GM18909 (cell line): ENCODE measurements at regions not wholly inside any gene's neighbourhood (a gene's known extent, or its start where the extent isn't known, plus 50 kb on each side); places are given as distances from the start of the nearest gene placed in this dataset.

ENCODE experiments used
- ATAC-seq: cut with Tn5 transposase; IDR thresholded peaks from one replicate; pipeline ENCODE4 v1.9.1; 2021; ENCODE audit warnings: mild to moderate bottlenecking; ENCODE audit not compliant: unreplicated experiment, poor library complexity

- ATAC-seq = no peak
These were observed 77.5 kb downstream of the RPLP1 start for GRCh38 chr15:69529961-69530633.

- no peak for ATAC-seq
These were observed 78.5 kb downstream of the RPLP1 start for GRCh38 chr15:69530991-69531664.

GRCh38 chr15:69531665-69532027 is 79.0 kb downstream of the RPLP1 start:
- no peak for ATAC-seq

GRCh38 chr15:69532066-69532465 is 79.4 kb downstream of the RPLP1 start:
- no peak for ATAC-seq

- no peak for ATAC-seq
These were observed 80.2 kb downstream of the RPLP1 start for GRCh38 chr15:69532856-69533255.

- ATAC-seq = no peak
These were observed 80.9 kb downstream of the RPLP1 start for GRCh38 chr15:69533522-69533921.

DNA sequence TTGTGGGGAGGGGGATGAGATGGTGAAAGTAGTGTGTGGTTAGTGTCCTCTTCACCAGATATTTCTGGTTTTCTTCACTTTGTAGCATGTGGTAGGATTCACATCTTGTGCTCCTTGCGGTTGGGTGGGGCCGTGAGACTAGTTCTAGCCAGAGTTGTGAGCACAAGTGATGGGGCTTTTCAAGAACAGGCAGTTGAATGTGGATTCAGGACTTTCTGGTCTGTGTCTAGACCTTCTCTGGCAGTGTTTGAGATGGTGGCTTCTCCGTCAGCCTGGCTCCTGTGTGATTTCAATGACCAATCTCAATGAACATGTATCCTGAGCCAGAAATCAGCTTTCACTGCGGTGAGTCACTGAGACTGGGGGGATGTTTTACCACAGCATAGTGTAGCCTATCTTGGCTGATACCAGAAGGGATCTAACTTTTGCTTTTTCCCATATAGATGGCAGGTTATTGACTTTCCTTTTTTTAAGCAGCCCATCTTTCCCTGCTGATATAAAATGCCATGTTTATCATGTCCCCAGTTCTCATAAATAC is 82.6 kb downstream of the RPLP1 start:
- no peak for ATAC-seq

GRCh38 chr15:69535998-69536397 is 83.4 kb downstream of the RPLP1 start:
- ATAC-seq = no peak

- ATAC-seq = no peak
These were observed 84.3 kb downstream of the RPLP1 start for GRCh38 chr15:69536726-69537512.

DNA sequence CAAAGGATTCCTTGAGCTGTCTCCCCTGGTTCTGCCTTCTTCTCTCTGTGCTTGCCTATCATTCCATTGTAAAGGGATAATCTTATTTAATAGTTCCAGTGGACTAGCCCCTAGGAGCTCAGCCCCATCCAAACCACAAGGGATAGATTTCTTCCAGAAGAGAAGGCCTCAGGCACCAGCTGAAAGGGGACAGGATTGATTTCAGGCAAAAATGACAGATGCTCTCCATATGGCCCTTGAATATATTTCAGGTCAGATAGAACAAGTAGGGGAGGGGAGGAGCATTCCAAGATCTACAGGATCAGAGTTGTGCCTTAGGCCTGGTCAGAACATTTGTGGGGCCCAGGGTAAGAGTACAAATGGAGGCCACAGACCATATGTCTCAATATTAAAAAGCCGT is 85.3 kb downstream of the RPLP1 start:
- ATAC-seq = no peak

- no peak for ATAC-seq
These were observed 85.8 kb downstream of the RPLP1 start for GRCh38 chr15:69538379-69538778.

DNA sequence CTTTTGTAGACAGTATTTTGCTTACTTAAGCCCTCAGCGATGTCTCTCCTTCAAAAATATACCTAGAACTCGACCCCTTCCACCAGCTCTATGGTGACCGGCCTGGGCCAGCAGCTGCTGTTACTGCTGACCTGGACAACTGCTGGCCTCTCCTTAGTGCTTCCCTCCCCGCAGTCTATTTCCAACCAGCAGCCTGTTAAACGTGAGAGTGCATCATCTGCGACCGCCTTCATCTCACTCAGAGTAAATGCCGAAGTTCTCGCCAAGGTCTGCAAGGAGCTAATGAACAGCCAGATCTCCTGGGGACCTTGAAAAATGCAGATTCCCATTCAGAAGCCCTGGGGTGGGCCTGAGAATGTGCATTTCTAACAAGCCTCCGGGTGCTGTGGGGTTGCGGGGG is 86.7 kb downstream of the RPLP1 start:
- ATAC-seq = no peak

DNA sequence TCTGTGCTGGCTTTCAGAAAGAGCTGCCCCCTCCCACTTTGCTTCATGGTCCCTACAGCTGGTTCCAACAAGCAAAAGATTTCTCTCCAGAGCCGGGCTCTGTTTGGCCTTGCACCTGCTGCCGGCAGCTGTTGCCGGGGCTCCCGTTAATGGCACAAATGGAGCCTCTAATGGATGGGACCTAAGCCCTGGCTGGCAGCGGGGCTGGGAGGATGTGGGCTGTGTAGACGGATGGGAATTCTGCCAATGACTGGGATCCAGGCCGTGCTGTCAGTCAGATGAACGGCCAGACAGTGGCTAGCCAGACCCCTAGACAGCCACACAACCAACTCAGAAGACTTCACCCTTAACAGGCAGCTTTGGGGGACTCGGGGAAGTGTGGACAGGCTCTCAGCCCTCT is 88.0 kb downstream of the RPLP1 start:
- no peak for ATAC-seq

- no peak for ATAC-seq
These were observed 89.4 kb downstream of the RPLP1 start for GRCh38 chr15:69542028-69542427.

GRCh38 chr15:69543681-69544364 is 91.2 kb downstream of the RPLP1 start:
- ATAC-seq = no peak

- ATAC-seq = no peak
These were observed 91.9 kb downstream of the RPLP1 start for GRCh38 chr15:69544365-69545113.

DNA sequence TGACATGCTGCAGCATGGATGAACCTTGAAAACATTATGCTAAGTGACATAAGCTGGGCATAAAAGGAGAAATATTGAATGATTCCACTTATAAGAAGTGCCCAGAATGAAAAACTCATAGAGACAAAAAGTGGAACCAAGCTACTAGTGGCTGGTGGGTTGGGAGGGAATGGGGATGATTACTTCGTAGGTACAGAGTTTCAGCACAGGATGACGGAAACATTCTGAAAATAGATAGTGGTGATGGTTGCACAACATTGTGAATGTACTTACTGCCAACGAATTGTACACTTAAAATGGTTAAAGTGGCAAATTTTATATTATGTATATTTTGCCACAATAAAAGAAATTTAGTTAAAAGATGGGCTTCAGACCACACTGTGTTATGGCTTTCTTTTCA is 93.6 kb downstream of the RPLP1 start:
- ATAC-seq = no peak

DNA sequence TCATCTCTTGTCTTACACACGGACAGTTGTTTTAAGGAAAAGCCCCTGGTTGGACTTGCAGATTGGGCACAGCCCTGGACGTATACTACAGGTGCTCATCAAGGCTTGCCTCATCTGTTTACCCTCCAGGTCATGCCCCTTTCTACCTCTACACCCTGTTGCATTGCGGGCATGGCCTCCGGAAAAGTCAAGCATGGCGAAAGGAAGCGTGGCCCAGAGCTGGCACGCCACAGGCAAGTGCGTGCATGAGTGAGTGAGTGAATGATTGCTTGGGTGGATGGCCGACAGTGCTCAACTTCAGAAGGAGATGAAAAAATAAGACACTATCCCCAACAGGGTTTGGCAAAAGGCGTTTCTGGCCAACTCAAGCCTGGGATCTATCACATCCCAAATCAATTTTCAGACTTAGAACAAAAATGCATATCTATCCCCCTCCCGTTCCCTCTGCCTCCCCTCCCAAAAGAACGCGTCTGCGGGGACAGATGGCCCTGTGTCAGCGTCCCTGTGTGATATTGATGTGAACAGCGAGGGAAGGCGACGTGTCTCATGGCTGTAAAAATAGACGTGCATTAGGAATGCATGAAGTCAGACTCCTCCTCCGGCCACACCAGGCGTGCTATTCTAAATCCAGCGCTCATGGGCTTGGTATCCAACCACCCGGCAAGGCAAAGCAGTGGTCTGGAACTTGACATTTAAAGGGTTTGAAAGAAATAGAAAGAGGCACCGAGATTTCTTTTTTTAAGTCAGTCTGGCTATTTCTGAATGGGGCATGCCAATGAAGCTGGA is 96.0 kb downstream of the RPLP1 start:
- ATAC-seq = no peak

DNA sequence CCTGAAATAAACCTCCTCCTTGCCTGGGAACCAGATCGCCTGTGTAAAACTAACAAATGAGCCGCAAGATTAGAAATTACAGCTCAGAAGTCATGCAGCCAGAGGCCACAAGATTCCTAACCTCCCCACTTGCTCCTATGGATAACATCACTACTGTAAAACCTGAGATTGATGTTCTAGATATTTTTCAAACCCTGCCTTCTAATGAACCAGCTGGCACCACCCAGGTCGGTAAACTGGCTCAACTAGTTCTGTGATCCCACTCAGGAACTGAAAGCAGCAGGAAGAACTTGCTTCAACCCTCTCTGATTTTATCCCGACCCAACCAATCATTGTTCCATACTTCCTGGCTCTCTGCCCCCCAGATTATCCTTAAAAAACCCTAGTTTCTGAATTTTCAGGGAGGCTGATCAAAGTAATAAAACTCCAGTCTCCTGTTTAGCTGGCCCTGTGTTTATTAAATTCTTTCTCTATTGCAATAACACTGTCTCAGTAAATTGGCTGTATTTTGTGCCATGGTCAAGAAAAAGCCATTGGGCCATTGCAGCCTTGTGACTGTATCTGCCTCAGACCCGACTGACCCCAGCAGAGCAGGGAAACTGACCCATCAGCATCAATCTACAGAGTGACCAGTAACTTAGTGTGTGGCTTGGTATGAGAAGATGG is 98.9 kb downstream of the RPLP1 start:
- no peak for ATAC-seq
